HEK293T (cell line): ENCODE measurements at regions not wholly inside any gene's neighbourhood (a gene's known extent, or its start where the extent isn't known, plus 50 kb on each side); places are given as distances from the start of the nearest gene placed in this dataset.

Experiments
- ARNT ChIP-seq: fragments of 450-650 bp; IDR thresholded peaks from 2 replicates; pipeline ENCODE4 v1.6.1; 2017; ENCODE audit warnings: mild to moderate bottlenecking
- BHLHE40 ChIP-seq: fragments of 450-650 bp; IDR thresholded peaks from 2 replicates; pipeline ENCODE4 v1.6.1; 2016; ENCODE audit warnings: mild to moderate bottlenecking, moderate library complexity, borderline replicate concordance
- CTBP1 ChIP-seq: fragments of 450-650 bp; IDR thresholded peaks from 2 replicates; pipeline ENCODE4 v1.6.1; 2016; ENCODE audit warnings: borderline replicate concordance
- ELF4 ChIP-seq: fragments of 450-650 bp; IDR thresholded peaks from 2 replicates; pipeline ENCODE4 v1.6.1; 2017; ENCODE audit warnings: antibody characterized with exemption
- FOXA1 ChIP-seq: fragments of 450-650 bp; IDR thresholded peaks from 2 replicates; pipeline ENCODE4 v1.6.1; 2016; ENCODE audit warnings: mild to moderate bottlenecking
- FOXM1 ChIP-seq: fragments of 450-650 bp; IDR thresholded peaks from 2 replicates; pipeline ENCODE4 v1.6.1; 2017; ENCODE audit warnings: mild to moderate bottlenecking, borderline replicate concordance
- HDGF ChIP-seq: fragments of 450-650 bp; IDR thresholded peaks from 2 replicates; pipeline ENCODE4 v1.6.1; 2017; ENCODE audit warnings: antibody characterized with exemption, borderline replicate concordance
- L3MBTL2 ChIP-seq: fragments of 450-650 bp; conservative IDR thresholded peaks from 2 replicates; pipeline ENCODE4 v1.6.1; 2016; ENCODE audit warnings: mild to moderate bottlenecking
- SP1 ChIP-seq: fragments of 450-650 bp; IDR thresholded peaks from 2 replicates; pipeline ENCODE4 v1.6.1; 2017
- SUZ12 ChIP-seq: fragments of 450-650 bp; IDR thresholded peaks from 2 replicates; pipeline ENCODE4 v1.6.1; 2016; ENCODE audit warnings: mild to moderate bottlenecking
- ZNF384 ChIP-seq: fragments of 450-650 bp; IDR thresholded peaks from 2 replicates; pipeline ENCODE4 v1.6.1; 2016
- TF ChIP-seq, protein P1 (sequence below): fragments of 450-650 bp; IDR thresholded peaks from 2 replicates; pipeline ENCODE4 v1.6.1; 2016

DNA sequence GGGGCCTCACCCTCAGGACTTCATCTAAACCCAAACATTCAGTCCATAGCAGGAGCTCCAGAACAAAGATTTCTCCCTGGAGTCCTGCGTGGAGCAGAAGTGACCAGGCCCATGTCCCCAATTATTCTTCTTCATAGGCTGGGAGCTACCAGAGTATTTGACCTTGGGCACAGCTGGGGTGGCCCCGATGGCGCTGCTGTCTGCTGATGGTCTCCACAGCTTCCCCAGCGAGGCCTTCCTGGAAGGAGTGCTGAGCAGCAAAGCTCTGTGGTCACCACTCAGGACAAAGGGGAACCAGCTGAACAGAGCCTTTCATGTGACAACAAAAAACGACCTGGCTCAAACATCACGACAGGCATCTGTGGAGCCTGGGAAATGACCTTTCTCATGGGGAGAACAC, 62.7 kb upstream of the ARGLU1 start:
- TF ChIP-seq CTBP1 (no peak), ELF4 (no peak), SP1 (no peak), ZNF384 (no peak), FOXM1 (no peak), HDGF (no peak), L3MBTL2 (no peak), BHLHE40 (no peak), FOXA1 (no peak), SUZ12 (no peak), ARNT (no peak)
- TF ChIP-seq, protein P1, sequence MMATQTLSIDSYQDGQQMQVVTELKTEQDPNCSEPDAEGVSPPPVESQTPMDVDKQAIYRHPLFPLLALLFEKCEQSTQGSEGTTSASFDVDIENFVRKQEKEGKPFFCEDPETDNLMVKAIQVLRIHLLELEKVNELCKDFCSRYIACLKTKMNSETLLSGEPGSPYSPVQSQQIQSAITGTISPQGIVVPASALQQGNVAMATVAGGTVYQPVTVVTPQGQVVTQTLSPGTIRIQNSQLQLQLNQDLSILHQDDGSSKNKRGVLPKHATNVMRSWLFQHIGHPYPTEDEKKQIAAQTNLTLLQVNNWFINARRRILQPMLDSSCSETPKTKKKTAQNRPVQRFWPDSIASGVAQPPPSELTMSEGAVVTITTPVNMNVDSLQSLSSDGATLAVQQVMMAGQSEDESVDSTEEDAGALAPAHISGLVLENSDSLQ = no peak
